Cardiac septum (tissue), 1 donor: ENCODE measurements at regions not wholly inside any gene's neighbourhood (a gene's known extent, or its start where the extent isn't known, plus 50 kb on each side); places are given as distances from the start of the nearest gene placed in this dataset.

Experiments used
- DNase-seq: peaks from one replicate; pipeline ENCODE4 v3.0.0-alpha.2; 2020; ENCODE audit warnings: low spot score
- intact Hi-C: fragments of 100-400 bp; cut with DNase I; formaldehyde crosslinking; loops from one replicate; pipeline ENCODE4 v1.14.0; 2022
- donor health status: DM: no; HTN: no; CAD: no.

- DNase-seq, result no peak
- intact Hi-C loops, result no loop called here
These were observed 694.2 kb upstream of the CDH7 start for GRCh38 chr18:65056575-65056974.

GRCh38 chr18:65049586-65049985 lies 701.2 kb upstream of the CDH7 start:
- DNase-seq, result no peak
- intact Hi-C loops, result no loop called here

- no peak for DNase-seq
- intact Hi-C loops, result no loop called here
These were observed 711.2 kb upstream of the CDH7 start for GRCh38 chr18:65039578-65039977.

- intact Hi-C loops, result no loop called here
These were observed 715.1 kb upstream of the CDH7 start for GRCh38 chr18:65035701-65036100.

GRCh38 chr18:65025756-65026155 lies 725.1 kb upstream of the CDH7 start:
- intact Hi-C loops, result no loop called here
- DNase-seq, result no peak

More at GRCh38 chr18:65035701-65036100, 715.1 kb upstream of the CDH7 start:
- DNase-seq, result no peak

GRCh38 chr18:65021021-65021420 lies 729.8 kb upstream of the CDH7 start:
- DNase-seq, result no peak
- intact Hi-C loops, result no loop called here

- intact Hi-C loops, result no loop called here
These were observed 732.6 kb upstream of the CDH7 start for GRCh38 chr18:65018184-65018583.

GRCh38 chr18:65017372-65017760 lies 733.4 kb upstream of the CDH7 start:
- intact Hi-C loops, result no loop called here
- DNase-seq, result no peak

More at GRCh38 chr18:65018184-65018583, 732.6 kb upstream of the CDH7 start:
- DNase-seq, result no peak

- DNase-seq, result peak; percentile 74
- intact Hi-C loops, result no loop called here
These were observed 734.0 kb upstream of the CDH7 start for GRCh38 chr18:65016631-65017371.

GRCh38 chr18:64994370-64994769 lies 756.4 kb upstream of the CDH7 start:
- intact Hi-C loops, result no loop called here
- no peak for DNase-seq

GRCh38 chr18:64993695-64994094 lies 757.1 kb upstream of the CDH7 start:
- intact Hi-C loops, result no loop called here
- no peak for DNase-seq

- no peak for DNase-seq
- intact Hi-C loops, result no loop called here
These were observed 758.2 kb upstream of the CDH7 start for GRCh38 chr18:64992654-64993053.

- intact Hi-C loops, result no loop called here
- no peak for DNase-seq
These were observed 759.7 kb upstream of the CDH7 start for GRCh38 chr18:64991102-64991501.

- DNase-seq, result no peak
- intact Hi-C loops, result no loop called here
These were observed 763.8 kb upstream of the CDH7 start for GRCh38 chr18:64986906-64987495.

GRCh38 chr18:64983497-64984238 lies 767.1 kb upstream of the CDH7 start:
- no peak for DNase-seq
- intact Hi-C loops, result no loop called here

GRCh38 chr18:64982414-64983055 lies 768.3 kb upstream of the CDH7 start:
- DNase-seq, result no peak
- intact Hi-C loops, result no loop called here

GRCh38 chr18:64981915-64982314 lies 768.9 kb upstream of the CDH7 start:
- intact Hi-C loops, result no loop called here
- no peak for DNase-seq

GRCh38 chr18:64979791-64980190 lies 771.0 kb upstream of the CDH7 start:
- DNase-seq, result no peak
- intact Hi-C loops, result no loop called here

- intact Hi-C loops, result no loop called here
- no peak for DNase-seq
These were observed 776.3 kb upstream of the CDH7 start for GRCh38 chr18:64974391-64975125.

GRCh38 chr18:64972545-64972944 lies 778.3 kb upstream of the CDH7 start:
- intact Hi-C loops, result no loop called here
- no peak for DNase-seq
